ENCODE measurements at regions not wholly inside any gene's neighbourhood (a gene's known extent, or its start where the extent isn't known, plus 50 kb on each side); places are given as distances from the start of the nearest gene placed in this dataset.
"Not testable (repeated sequence)": the region's sequence is repeated elsewhere in the genome, so short reads cannot be mapped to it uniquely, and the experiment has no call there.

DNA sequence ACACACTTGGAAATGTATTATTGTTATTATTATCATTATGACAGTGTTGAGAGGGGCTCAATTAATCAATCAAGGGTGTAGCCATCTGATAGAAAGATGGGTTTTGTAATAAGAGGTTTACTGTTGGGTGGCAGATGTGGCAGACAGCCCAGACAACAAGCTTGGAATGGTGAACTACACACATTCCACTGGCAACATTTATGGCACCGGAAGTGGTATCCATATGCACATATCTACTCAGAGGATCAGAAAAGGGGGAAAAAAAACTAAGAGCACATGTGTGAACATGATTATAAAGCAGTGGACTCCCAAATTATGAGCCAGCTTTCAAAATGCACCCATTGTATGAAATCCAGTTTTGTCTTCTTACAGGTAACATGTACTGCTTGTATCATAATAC, 125.9 kb upstream of the ARX start:
- no peak for DNase-seq (ENCODE audit: low read depth in 3 of 3)

DNA sequence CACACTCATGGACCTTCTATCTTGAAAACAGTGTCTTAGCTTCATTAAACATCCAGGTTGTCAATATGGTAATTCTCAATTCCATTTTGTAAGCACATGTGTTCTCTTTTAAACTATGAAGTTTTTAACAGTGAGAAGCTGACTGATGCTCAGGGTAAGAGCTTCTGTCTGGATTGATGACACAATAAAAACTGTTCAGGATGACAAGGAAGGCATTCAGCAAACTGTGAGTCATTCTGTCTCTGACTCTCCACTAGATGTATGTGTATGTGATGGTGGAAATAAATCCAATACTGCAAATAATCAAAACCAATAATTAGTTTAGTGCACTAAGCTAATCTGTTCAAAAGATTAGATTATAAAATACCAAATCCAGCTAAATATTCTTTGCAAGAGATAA, 115.3 kb upstream of the ARX start:
- DNase-seq (ENCODE audit: low read depth in 3 of 3): no peak

DNA sequence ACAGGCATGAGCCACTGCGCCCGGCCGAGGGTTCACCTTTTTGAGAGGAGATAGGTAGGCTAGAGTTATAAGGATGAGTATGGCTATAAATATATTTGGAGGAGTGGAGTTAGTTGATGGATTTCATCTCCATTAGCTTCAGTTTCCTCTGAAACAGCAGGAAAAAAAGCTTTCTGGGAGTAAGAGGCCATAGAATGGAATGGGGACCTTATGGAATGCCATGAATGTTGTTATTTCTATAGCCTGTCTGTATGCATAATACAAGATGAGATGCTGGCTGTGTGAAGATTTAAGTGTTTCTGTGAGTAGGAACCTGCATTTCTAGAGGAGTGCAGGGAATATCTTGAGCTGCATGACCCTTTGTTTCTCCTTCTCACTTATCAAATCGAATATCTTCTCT, 114.9 kb upstream of the ARX start:
- DNase-seq (ENCODE audit: low read depth in 3 of 3): no peak

DNA sequence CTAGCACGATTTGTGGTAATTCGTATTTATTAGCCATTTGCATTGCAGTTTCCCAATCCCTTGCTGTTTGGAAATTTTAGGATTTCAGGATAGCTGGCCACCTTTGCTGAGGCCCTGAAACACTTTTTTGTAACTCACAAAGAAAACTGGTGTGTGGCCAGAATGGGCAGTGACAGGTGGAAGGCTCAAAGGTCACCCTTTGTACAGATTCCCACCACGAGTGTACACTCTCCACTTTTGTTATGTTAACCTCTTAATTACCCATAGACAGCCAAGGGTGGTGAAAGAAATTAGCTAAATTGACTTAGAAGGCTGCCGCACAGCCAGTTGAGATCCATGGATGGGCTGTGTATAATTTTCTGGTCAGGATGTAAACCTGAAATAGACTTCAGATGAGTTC, 109.7 kb upstream of the ARX start:
- no peak for DNase-seq (ENCODE audit: low read depth in 3 of 3)

DNA sequence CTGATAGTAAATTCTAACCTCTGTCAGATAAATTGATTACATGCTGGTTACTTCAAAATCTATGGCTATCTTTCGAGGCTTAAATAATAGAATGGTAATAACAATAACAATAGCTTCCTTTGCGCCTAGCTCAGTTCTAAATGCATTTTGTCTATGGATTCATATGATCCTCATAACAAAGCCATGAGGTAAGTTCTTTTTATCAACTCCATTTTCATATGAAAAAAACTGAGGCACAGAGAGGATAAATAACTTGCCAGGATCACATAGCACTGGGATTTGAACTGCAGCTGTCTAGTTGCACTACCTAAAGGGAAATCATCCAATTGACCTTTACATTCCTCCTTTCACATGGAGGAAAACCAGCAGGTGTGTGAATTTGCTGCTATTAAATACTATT, 108.6 kb upstream of the ARX start:
- no peak for DNase-seq (ENCODE audit: low read depth in 3 of 3)

DNA sequence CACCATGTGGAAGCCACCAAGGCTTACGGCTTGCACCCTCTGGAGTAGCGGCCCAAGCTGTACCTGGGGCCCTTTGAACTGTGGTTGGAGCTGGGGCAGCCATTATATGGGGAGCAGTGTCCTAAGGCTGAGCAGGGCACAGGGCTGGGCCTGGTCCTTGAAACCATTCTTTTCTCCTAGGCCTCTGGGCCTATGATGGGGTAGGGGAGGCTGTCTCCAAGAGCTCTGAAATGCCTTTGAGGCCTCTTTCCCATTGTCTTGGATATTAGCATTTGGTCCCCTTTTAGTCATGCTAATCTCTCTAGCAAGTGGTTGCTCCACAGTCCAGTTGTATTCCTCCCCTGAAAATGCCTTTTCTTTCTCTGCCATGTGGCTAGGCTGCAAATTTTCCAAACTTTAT, 96.4 kb upstream of the ARX start:
- DNase-seq (ENCODE audit: low read depth in 3 of 3): no peak

DNA sequence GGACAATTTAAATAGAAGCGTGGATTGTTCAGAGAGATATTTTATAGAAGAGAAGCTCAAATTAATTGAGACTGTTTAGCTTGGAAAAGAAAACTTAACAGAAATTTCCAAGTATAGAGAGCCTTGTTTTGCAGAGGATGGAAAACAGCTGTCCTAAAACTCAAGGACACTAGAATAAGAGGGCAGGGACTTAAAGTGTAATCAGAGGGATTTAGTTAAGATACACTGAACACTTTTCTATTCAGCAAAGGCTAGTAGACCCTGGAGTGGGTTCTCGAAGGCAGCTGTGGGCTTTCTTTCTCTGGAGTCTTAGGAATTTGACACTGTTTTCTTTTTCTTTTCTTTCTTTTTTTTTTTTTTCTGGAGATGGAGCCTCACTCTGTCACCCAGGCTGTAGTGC, 92.7 kb upstream of the ARX start:
- no peak for DNase-seq (ENCODE audit: low read depth in 3 of 3)

DNA sequence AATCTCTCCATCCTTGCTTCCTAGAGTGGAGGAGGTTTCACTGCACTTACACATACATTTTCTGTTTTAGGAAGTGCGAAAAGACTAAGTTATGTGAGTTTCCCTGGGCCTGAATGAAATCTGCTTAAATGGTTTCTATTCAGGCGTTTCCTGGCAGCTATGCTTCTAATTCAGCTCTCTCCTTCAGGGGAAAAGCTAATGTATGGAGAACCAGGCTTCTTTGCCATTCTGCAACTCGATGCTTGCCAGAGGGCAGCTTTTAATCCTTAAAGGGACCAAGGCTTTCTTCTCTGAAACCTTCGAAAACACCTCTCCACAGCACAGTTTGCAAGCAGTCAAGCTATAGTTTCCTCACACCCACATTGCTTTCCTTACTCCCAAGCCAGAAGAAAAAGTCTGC, 89.5 kb upstream of the ARX start:
- no peak for DNase-seq (ENCODE audit: low read depth in 3 of 3)

DNA sequence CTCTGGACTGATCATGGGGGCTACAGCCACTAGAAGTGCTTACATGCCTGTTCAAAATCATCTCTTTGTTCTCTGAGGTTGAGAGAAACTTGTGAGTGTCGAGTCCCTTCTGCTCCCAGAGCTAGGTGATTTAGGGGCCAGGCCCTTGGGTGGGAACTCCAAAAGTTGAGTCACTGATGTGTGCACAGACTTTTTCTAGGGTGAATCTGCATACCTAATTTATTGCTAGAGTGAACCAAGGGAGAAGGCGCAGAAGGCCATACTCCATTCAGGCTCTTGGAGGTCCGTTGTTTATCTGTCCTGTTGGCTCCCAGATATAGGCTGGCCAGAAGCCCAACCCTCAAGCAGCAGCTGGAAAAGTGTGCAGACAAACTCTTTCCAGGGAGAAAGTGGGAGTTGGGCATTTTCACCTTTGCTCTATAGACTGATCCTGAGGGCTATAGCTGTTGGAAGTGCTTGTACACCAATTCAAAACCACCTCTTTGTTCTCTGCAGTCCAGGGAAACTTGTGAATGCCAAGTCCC, 80.8 kb upstream of the ARX start:
- DNase-seq (ENCODE audit: low read depth in 3 of 3): no peak

DNA sequence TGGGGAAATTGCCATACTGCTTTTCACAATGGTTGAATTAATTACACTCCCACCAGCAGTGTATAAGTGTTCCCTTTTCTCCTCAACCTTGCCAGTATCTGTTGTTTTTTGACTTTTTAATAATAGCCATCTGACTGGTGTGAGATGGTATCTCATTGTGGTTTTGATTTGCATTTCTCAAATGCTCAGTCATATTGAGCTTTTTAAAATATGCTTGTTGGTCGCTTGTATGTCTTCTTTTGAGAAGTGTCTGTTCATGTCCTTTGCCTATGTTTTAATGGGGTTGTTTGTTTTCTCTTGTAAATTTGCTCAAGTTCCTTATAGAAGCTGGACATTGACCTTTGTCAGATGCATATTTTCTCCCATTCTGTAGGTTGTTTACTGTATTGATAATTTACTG, 75.4 kb upstream of the ARX start:
- not testable (repeated sequence) for DNase-seq (ENCODE audit: low read depth in 3 of 3)

DNA sequence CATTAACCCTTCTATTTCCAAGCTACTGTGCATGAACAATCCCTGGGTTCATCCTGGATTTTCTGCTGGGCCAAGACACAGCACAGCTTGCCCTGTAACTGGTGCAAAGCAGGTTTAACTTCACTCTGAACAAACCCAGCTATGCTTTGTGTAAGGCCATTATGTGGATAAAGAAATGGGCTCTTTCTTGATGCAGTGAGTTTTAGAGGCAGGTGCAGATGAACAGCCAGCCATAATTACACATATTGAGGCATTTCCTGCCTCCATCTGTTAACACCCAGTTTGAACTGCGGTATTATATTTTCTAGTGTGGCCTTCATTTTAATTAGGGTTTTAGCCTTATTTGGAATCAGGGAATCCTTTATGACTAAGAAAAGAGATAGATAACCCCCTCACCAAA, 68.7 kb upstream of the ARX start:
- no peak for DNase-seq (ENCODE audit: low read depth in 3 of 3)

DNA sequence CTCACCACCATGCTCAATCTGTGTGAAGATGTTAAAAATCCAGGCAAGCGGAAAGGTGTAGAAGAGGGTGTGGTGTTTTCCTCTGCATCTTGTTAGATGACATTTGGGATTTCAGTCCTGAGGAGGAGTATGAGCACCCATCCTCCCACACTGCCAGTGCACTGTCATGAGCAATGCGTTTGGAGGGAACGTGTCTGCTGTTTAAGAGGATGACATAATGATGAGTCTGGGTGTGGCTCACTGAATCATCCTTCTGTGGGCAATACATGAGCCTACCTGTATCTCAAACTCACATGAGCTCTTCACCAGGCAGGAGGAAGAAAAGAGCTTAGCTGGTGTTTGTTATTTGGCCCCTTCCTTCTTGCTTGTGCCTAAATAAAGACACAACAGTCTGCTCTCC, 67.9 kb upstream of the ARX start:
- DNase-seq (ENCODE audit: low read depth in 3 of 3): no peak

DNA sequence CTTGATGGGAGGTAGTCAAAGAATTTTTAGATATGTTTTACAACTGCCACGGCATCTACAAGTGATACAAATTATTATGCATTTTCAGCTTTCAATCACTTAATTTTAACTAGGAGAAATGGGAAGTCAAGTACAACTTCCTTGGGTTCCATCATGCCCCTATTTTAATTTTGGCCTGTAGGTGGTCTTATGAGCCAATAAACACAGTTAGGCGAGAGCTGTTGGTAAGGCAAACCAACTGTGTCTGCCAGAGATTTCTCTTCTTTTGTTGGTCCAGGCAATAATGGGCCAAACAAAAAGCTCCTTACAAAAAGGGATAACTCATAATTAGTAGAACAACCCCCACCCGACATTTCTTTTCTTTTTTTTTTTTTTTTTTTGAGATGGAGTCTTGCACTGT, 63.3 kb upstream of the ARX start:
- DNase-seq (ENCODE audit: low read depth in 3 of 3): no peak

DNA sequence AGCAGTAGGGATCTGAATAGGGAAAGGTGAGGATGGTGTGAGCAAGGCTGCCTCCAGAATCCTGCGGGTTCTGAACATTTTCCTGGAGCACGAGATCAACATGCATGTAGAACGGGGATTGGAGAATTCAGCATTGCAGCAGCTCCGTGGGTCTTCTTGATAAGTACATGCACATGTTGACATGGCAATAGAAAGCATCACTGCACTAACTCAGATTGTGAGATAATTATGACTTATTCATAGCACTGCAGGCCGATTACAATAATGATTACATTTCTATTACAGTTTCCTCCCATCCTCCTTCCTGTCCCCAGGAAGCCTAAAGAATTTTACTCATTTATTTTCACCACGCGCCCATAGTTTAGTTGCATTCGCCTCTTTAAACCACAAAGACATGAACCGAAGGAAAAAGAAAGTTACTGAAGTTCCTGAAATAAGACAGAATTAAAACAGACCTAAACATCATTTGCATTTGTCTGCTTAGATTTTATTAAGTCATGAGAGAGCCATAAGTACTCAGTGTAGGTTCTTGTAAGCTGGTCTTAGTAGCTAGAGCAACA, 61.3 kb upstream of the ARX start:
- no peak for DNase-seq (ENCODE audit: low read depth in 3 of 3)

DNA sequence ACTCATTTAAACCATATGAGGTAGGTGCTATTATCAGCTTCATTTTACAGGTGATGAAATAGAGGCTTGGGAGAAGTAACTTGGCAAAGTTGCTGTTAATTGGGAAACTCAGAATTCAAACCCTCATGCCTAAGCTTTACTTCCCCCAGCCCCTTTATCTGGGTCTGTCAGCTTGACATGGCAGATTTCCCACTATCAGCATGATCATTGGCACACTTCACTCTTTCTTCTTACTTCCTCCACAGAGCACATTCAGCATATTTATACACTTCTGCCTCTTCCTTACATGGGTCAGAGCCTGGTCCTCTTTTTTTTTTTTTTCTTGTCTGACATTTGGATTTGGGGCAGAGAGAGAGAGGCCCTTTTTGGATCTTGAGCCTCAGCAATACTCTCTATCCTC, 56.5 kb upstream of the ARX start:
- DNase-seq (ENCODE audit: low read depth in 3 of 3): no peak

DNA sequence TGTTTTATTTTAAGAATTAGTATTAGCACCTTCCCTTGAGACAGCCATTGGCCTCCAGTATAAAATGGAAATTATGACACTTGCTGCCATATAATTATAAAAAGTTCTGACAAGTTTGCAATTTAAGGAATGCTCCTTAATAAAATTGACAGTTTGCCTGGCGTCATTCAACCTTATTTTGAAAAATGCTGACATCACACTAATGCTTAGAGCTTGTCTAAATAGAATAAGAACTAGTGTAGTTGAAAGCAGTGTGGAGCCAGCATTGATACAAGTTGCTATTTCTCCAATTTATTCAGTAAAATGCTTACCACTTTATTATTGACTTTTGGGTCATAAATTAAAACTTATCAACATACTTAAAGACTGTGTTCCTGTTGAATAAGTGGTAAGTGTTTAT, 54.3 kb upstream of the ARX start:
- no peak for DNase-seq (ENCODE audit: low read depth in 3 of 3)

DNA sequence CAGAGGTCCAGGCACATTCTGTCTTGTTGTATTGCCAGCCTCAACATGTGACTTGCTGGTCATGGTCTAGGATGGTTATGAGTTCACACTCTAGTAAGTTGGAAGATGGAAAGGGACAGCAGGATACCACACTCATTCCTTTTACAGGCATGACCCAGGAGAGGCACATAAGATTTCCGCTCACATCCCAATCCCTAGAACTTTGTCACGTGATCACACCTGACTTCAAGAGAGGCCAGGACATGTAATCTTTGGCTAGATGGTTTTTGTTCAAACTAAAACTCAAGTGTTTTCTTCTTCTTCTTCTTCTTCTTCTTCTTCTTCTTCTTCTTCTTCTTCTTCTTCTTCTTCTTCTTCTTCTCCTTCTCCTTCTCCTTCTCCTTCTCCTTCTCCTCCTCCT, 53.4 kb upstream of the ARX start:
- DNase-seq (ENCODE audit: low read depth in 3 of 3): no peak

DNA sequence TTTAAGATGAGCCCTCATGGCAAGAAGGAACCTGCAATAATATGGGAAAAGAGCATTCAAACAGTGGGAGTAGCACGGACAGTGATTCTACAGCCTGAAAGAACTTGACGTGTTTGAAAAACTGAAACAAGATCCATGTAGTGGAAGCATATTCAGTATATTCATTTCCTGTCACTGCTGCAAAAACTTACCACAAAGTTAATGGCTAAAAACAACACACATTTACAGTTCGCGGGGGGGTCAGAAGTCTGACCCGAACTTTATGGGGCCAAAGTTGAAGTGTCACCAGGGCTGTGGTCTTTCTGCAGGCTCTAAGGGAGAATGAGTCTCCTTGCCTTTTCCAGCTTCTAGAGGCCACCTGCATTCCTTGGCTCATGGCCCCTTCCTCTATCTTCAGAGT, 52.6 kb upstream of the ARX start:
- DNase-seq (ENCODE audit: low read depth in 3 of 3): no peak

DNA sequence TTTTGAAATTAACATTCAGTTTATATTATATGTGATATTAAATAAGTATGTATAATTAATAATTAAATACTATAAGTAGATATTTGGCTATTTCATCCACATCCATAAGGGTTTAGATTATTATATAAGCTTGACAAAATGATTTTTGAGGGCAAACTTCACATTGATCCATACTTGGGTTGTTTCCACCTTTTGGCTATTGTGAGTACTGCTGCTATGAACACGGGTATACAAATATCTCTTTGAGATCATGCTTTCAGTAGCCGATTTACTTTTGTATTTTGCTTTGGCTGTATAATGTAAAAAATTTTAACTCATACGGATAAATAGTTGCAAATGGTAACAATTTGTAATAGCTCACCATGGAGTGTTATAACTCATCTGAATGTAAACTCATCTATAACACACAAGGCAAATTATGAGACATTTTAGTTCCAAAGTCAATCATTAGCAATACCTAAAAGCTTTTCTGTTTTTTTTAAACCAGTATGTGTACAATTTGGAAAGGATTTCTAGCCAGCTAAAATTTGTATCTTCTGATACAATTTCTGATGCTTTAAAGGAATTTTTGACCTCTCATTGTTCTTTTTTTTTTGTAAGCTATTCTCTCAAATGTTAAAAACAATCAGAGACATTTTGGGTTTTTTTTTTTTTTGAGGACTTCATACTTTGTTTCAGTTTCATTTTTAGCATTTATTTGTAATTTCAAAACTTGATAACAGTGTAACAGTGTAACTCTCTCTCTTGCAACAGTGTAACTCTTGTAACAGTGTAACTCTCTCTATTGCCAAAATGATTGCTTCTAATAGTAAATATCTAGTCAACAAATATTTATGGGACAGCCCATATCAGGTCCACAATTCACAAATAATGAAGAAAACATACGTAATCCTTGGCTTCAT, 51.8 kb upstream of the ARX start:
- DNase-seq (ENCODE audit: low read depth in 3 of 3): no peak

DNA sequence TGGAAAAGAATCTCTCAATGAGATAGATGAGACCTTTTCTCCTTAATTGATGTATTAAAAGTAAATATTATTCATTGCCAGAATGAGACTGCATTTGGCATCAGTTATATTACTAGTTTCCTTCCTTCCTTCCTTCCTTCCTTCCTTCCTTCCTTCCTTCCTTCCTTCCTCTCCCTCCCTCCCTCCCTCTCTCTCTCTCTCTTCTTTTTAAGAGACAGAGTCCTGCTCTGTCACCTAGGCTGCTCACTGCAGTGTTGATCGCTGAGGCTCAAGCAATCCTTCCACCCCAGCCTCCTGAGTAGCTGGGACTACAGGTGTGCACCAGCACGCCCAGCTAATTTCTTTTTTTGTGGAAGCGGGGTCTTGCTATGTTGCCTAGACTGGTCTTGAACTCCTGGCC, 50.4 kb upstream of the ARX start:
- DNase-seq (ENCODE audit: low read depth in 3 of 3): no peak

All from stimulated activated CD4-positive, alpha-beta T cell treated with anti-CD3 and anti-CD28 coated beads, TNF-alpha, amount 100 ng/mL, for 48 hours (primary cell).